22Rv1 (cell line): ENCODE measurements at regions not wholly inside any gene's neighbourhood (a gene's known extent, or its start where the extent isn't known, plus 50 kb on each side); places are given as distances from the start of the nearest gene placed in this dataset.

ENCODE experiments used
- ZFX ChIP-seq: fragments of 450-650 bp; IDR thresholded peaks from 2 replicates; pipeline ENCODE4 v1.6.1; 2017; ENCODE audit warnings: antibody characterized with exemption, borderline replicate concordance
- TF ChIP-seq, protein P1 (sequence below): fragments of 450-650 bp; IDR thresholded peaks from 2 replicates; pipeline ENCODE4 v1.5.1; 2017; ENCODE audit warnings: mild to moderate bottlenecking

- TF ChIP-seq, protein P1, sequence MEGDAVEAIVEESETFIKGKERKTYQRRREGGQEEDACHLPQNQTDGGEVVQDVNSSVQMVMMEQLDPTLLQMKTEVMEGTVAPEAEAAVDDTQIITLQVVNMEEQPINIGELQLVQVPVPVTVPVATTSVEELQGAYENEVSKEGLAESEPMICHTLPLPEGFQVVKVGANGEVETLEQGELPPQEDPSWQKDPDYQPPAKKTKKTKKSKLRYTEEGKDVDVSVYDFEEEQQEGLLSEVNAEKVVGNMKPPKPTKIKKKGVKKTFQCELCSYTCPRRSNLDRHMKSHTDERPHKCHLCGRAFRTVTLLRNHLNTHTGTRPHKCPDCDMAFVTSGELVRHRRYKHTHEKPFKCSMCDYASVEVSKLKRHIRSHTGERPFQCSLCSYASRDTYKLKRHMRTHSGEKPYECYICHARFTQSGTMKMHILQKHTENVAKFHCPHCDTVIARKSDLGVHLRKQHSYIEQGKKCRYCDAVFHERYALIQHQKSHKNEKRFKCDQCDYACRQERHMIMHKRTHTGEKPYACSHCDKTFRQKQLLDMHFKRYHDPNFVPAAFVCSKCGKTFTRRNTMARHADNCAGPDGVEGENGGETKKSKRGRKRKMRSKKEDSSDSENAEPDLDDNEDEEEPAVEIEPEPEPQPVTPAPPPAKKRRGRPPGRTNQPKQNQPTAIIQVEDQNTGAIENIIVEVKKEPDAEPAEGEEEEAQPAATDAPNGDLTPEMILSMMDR, result no peak
- no peak for TF ChIP-seq ZFX
Observed at GRCh38 chr16:49024016-49024415, 257.6 kb downstream of the CBLN1 start.
